ENCODE measurements at regions not wholly inside any gene's neighbourhood (a gene's known extent, or its start where the extent isn't known, plus 50 kb on each side); places are given as distances from the start of the nearest gene placed in this dataset.
"Not testable (repeated sequence)": the region's sequence is repeated elsewhere in the genome, so short reads cannot be mapped to it uniquely, and the experiment has no call there.

DNA sequence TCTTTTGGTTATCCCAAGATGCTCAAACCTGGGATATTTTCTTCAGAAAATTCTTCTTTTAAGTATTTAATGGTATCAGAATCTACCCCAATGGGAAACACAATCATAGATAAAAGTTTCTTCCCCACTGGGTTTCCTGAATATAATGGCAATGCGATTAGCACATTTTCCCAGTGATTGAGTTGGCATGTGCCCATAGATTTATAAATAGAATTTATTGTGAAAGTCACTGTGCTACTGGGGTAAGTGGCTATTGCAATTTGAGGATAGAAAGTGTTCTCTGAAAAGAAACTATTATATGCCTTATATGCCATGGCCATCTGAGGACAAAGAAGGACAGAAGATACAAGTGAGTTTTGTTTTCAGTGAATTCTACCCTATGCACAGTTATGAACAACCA is 99.0 kb upstream of the RBMS3 start (continued):
- TF ChIP-seq CEBPZ (IDR thresholded peaks at IDR 0.05; ENCODE audit: low read depth, low read length) (no peak), NFYA (IDR thresholded peaks at IDR 0.05; ENCODE audit: borderline replicate concordance, low read depth, low read length) (no peak), HDGF (IDR thresholded peaks at IDR 0.05) (no peak), SP1 (IDR thresholded peaks at IDR 0.05; ENCODE audit: low read depth, low read length) (no peak), RBBP5 (conservative IDR thresholded peaks at IDR 0.05) (no peak), POLR2AphosphoS5 (IDR thresholded peaks at IDR 0.05; ENCODE audit: low read length) (no peak), NR2C2 (IDR thresholded peaks at IDR 0.05; ENCODE audit: borderline replicate concordance, control insufficient read depth, insufficient read length, low read depth) (no peak)
- TF ChIP-seq, protein P1, sequence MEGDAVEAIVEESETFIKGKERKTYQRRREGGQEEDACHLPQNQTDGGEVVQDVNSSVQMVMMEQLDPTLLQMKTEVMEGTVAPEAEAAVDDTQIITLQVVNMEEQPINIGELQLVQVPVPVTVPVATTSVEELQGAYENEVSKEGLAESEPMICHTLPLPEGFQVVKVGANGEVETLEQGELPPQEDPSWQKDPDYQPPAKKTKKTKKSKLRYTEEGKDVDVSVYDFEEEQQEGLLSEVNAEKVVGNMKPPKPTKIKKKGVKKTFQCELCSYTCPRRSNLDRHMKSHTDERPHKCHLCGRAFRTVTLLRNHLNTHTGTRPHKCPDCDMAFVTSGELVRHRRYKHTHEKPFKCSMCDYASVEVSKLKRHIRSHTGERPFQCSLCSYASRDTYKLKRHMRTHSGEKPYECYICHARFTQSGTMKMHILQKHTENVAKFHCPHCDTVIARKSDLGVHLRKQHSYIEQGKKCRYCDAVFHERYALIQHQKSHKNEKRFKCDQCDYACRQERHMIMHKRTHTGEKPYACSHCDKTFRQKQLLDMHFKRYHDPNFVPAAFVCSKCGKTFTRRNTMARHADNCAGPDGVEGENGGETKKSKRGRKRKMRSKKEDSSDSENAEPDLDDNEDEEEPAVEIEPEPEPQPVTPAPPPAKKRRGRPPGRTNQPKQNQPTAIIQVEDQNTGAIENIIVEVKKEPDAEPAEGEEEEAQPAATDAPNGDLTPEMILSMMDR (IDR thresholded peaks at IDR 0.05 in 2 of 3, conservative IDR thresholded peaks at IDR 0.05 in 1 of 3; ENCODE audit: control insufficient read depth in 2 of 3, extremely low read depth in 1 of 3, insufficient read depth in 1 of 3, low read depth in 3 of 3, low read length in 3 of 3): no peak

DNA sequence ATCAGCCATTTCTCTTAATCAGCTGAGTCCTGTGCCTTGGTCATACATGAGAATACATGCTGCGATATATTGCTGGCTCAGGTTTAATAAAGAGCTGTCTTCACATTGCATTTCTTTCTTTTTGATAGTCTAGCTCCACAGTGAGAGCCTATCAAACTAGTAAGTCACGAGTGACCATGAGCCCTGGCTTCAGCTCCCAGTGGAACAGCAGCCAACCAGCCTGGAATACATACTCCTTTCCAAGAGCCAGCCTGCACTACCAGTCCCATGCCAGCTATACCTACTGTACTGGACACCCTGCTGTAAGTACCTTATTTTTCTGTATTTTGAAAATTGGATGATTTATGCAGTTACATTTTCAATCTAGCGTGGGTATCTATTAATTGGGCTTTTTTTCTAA is 98.0 kb upstream of the RBMS3 start:
- POLR2A ChIA-PET; H3K9ac ChIP-seq (ENCODE audit: control insufficient read depth, insufficient read depth, low read length); H2AFZ ChIP-seq (ENCODE audit: control insufficient read depth, low read depth, low read length); intact Hi-C loops (cut with micrococcal nuclease; ENCODE audit: unreplicated experiment); H3K27me3 ChIP-seq (replicated peaks in 1 of 2; ENCODE audit: control insufficient read depth in 2 of 2, insufficient read depth in 2 of 2, low read length in 1 of 2); H3K36me3 ChIP-seq (ENCODE audit: control insufficient read depth in 2 of 2, insufficient read depth in 2 of 2, low read length in 1 of 2); H3K4me3 ChIP-seq; H3K9me3 ChIP-seq (replicated peaks; ENCODE audit: control insufficient read depth, insufficient read depth, low read length); ATAC-seq; H3K4me2 ChIP-seq (ENCODE audit: control insufficient read depth, insufficient read depth); H4K20me1 ChIP-seq (ENCODE audit: control insufficient read depth, insufficient read depth); RAD21 ChIA-PET (ENCODE audit: unreplicated experiment); H3K27ac ChIP-seq (ENCODE audit: control insufficient read depth, insufficient read depth); SMC1A ChIA-PET (ENCODE audit: uncharacterized antibody, unreplicated experiment); DNase-seq (ENCODE audit: low read depth, low spot score); H3K4me1 ChIP-seq (ENCODE audit: control insufficient read depth, insufficient read depth, low read length); BruUV-seq (replicated peaks); in situ Hi-C loops (cut with MboI); FAIRE-seq; H3K79me2 ChIP-seq (ENCODE audit: control insufficient read depth, insufficient read depth, low read length); CTCF ChIA-PET: not testable (repeated sequence)
- 35% methylated on average over 3 of the region's 3 CpGs for WGBS (ENCODE audit: insufficient coverage, insufficient replicate concordance, low lambda C conversion rate, missing lambda C conversion rate)

Measured in GM12878 (cell line).